ENCODE measurements at regions not wholly inside any gene's neighbourhood (a gene's known extent, or its start where the extent isn't known, plus 50 kb on each side); places are given as distances from the start of the nearest gene placed in this dataset.
"Not testable (repeated sequence)": the region's sequence is repeated elsewhere in the genome, so short reads cannot be mapped to it uniquely, and the experiment has no call there.

- TF ChIP-seq, protein P1, sequence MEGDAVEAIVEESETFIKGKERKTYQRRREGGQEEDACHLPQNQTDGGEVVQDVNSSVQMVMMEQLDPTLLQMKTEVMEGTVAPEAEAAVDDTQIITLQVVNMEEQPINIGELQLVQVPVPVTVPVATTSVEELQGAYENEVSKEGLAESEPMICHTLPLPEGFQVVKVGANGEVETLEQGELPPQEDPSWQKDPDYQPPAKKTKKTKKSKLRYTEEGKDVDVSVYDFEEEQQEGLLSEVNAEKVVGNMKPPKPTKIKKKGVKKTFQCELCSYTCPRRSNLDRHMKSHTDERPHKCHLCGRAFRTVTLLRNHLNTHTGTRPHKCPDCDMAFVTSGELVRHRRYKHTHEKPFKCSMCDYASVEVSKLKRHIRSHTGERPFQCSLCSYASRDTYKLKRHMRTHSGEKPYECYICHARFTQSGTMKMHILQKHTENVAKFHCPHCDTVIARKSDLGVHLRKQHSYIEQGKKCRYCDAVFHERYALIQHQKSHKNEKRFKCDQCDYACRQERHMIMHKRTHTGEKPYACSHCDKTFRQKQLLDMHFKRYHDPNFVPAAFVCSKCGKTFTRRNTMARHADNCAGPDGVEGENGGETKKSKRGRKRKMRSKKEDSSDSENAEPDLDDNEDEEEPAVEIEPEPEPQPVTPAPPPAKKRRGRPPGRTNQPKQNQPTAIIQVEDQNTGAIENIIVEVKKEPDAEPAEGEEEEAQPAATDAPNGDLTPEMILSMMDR (IDR thresholded peaks at IDR 0.05; ENCODE audit: low read depth, low read length), result no peak
- DNase-seq (ENCODE audit: extremely low read depth, low read depth), result no peak
Observed at GRCh38 chr13:88802886-88803285, 1131.7 kb downstream of the SLITRK5 start.

DNA sequence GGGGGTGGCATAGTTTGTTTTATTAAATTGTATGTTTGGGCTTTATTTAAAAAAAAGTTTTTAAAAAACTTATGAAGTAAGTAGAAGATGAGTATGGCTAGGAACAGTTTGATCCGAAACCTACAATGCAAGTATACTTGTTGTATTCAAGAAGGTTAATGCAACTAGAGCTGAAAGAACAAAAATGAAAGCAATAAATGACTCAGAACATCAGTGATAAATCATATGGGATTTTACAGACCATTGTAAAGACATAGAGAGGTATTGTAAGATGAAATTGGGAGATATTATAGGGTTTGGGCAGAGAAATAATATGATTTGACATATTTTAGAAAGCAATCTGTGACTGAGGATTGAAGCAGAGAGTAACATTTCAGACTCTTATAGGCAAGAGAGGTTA, 1135.3 kb downstream of the SLITRK5 start:
- TF ChIP-seq, protein P1 (IDR thresholded peaks at IDR 0.05; ENCODE audit: low read depth, low read length), result no peak
- no peak for DNase-seq (ENCODE audit: extremely low read depth, low read depth)

- no peak for DNase-seq (ENCODE audit: extremely low read depth, low read depth)
- TF ChIP-seq, protein P1 (IDR thresholded peaks at IDR 0.05; ENCODE audit: low read depth, low read length), result no peak
Observed at GRCh38 chr13:88817560-88817959, 1146.4 kb downstream of the SLITRK5 start.

GRCh38 chr13:88823114-88823513, 1151.9 kb downstream of the SLITRK5 start:
- no peak for DNase-seq (ENCODE audit: extremely low read depth, low read depth)
- TF ChIP-seq, protein P1 (IDR thresholded peaks at IDR 0.05; ENCODE audit: low read depth, low read length), result no peak

GRCh38 chr13:88824218-88824617, 1153.0 kb downstream of the SLITRK5 start:
- TF ChIP-seq, protein P1 (IDR thresholded peaks at IDR 0.05; ENCODE audit: low read depth, low read length), result no peak
- DNase-seq (ENCODE audit: extremely low read depth, low read depth), result no peak

- TF ChIP-seq, protein P1 (IDR thresholded peaks at IDR 0.05; ENCODE audit: low read depth, low read length), result no peak
- no peak for DNase-seq (ENCODE audit: extremely low read depth, low read depth)
Observed at GRCh38 chr13:88840085-88840484, 1168.9 kb downstream of the SLITRK5 start.

DNA sequence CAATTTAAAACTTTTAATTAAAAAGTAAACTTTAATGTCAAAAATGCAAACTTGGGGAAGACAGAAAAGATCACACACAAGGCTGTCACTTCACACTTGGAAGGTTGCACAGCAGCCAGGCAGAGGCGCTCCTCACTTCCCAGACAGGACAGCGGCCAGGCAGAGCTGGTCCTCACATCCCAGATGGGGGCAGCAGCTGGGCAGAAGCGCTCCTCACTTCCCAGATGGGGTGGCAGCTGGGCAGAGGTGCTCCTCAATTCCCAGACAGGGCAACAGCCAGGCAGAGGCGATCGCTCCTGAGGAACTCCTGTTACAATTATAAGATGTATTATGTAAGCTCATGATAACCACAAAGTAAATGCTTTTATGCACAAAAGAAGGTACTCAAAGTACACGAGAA, 1181.1 kb downstream of the SLITRK5 start:
- not testable (repeated sequence) for DNase-seq (ENCODE audit: extremely low read depth, low read depth)

DNA sequence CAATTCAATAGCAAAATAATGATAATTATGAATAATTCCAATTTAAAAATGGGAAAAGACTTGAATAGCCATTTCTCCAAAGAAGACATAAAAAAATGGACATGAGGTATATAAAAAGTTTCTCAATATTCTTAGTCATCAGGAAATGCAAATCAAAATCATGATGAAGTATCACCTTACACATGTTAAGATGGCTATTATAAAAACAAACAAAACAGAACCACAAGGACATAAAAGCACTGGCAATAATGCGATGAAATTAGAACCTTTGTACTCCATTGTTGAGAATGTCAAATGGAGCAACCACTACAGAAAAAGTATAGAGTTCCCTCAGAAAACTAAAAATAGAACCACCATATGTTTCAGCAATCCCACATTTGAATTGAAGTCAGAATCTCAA, 1186.1 kb downstream of the SLITRK5 start:
- DNase-seq (ENCODE audit: extremely low read depth, low read depth), result no peak
- TF ChIP-seq, protein P1 (IDR thresholded peaks at IDR 0.05; ENCODE audit: low read depth, low read length), result no peak

Data from AG09319 (cell line).